ENCODE measurements at regions not wholly inside any gene's neighbourhood (a gene's known extent, or its start where the extent isn't known, plus 50 kb on each side); places are given as distances from the start of the nearest gene placed in this dataset.
"Not testable (repeated sequence)": the region's sequence is repeated elsewhere in the genome, so short reads cannot be mapped to it uniquely, and the experiment has no call there.

- ATAC-seq (ENCODE audit: low FRiP score in 2 of 2): no peak
- 81 to 90% methylated on average over 1 of the region's 1 CpG for WGBS, 2 donors
These were observed 189.1 kb upstream of the FAT3 start for GRCh38 chr11:92035488-92035887.

DNA sequence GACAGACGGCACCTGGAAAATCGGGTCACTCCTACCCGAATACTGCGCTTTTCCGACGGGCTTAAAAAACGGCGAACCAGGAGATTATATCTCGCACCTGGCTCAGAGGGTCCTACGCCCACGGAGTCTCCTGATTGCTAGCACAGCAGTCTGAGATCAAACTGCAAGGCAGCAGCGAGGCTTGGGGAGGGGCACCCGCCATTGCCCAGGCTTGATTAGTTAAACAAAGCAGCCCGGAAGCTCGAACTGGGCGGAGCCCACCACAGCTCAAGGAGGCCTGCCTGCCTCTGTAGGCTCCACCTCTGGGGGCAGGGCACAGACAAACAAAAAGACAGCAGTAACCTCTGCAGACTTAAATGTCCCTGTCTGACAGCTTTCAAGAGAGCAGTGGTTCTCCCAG is 197.5 kb upstream of the FAT3 start:
- not testable (repeated sequence) for H3K4me1 ChIP-seq; H3K9me3 ChIP-seq; H3K4me3 ChIP-seq; H3K27ac ChIP-seq; H3K27me3 ChIP-seq; ATAC-seq (ENCODE audit: low FRiP score in 2 of 2); H3K36me3 ChIP-seq
- DNase-seq: peak in 1 of 2 donors; percentile 38
- 74 to 88% methylated on average over 9 to 16 of the region's 16 CpGs for WGBS, 2 donors

More at GRCh38 chr11:92035488-92035887, 189.1 kb upstream of the FAT3 start:
- Histone ChIP-seq H3K4me1 (no peaks in the 10 kb centered on the region), H3K9me3 (no peaks in the 10 kb centered on the region), H3K27ac (no peak overlapping the region), H3K4me3 (no peak overlapping the region), H3K27me3 (no peaks in the 10 kb centered on the region), H3K36me3 (no peaks in the 10 kb centered on the region)
- TF ChIP-seq EP300 (IDR thresholded peaks at IDR 0.05) (no peak), POLR2AphosphoS5 (IDR thresholded peaks at IDR 0.05) (no peak), POLR2A (IDR thresholded peaks at IDR 0.05) (no peak)
- TF ChIP-seq, protein P1, sequence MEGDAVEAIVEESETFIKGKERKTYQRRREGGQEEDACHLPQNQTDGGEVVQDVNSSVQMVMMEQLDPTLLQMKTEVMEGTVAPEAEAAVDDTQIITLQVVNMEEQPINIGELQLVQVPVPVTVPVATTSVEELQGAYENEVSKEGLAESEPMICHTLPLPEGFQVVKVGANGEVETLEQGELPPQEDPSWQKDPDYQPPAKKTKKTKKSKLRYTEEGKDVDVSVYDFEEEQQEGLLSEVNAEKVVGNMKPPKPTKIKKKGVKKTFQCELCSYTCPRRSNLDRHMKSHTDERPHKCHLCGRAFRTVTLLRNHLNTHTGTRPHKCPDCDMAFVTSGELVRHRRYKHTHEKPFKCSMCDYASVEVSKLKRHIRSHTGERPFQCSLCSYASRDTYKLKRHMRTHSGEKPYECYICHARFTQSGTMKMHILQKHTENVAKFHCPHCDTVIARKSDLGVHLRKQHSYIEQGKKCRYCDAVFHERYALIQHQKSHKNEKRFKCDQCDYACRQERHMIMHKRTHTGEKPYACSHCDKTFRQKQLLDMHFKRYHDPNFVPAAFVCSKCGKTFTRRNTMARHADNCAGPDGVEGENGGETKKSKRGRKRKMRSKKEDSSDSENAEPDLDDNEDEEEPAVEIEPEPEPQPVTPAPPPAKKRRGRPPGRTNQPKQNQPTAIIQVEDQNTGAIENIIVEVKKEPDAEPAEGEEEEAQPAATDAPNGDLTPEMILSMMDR (IDR thresholded peaks at IDR 0.05): no peak
- no peak for DNase-seq

- H3K9me3 ChIP-seq: no peaks in the 10 kb centered on the region
- no peak overlapping the region for H3K4me3 ChIP-seq
- no peak for ATAC-seq (ENCODE audit: low FRiP score in 2 of 2)
- WGBS, 2 donors: 91 to 94% methylated on average over 7 of the region's 7 CpGs
- DNase-seq: no peak
- no peak overlapping the region for H3K27ac ChIP-seq
- no peaks in the 10 kb centered on the region for H3K27me3 ChIP-seq
- H3K4me1 ChIP-seq: no peaks in the 10 kb centered on the region
- H3K36me3 ChIP-seq: no peaks in the 10 kb centered on the region
- no peak for TF ChIP-seq POLR2A (IDR thresholded peaks at IDR 0.05)
- TF ChIP-seq, protein P1 (IDR thresholded peaks at IDR 0.05): no peak
These were observed 198.0 kb upstream of the FAT3 start for GRCh38 chr11:92026664-92027063.

DNA sequence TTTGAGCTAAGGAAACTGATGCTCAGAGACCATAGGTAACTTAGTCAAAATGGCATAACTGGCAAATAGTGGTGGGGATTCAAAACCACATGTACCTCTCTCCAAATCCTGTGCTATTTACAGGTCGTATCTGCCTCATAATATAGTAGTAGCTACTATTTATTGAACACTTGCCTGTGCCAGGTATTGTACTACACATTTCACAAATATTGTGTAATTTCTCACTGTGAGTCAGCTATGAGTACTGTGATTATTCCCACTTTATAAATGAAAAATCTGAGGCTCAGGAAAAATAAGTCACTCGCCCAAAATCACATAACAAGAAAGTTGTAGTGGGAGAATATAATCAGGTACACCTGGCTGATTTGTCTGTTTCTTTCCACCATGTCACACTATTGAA is 199.8 kb upstream of the FAT3 start:
- DNase-seq: no peak
- H3K27me3 ChIP-seq: no peaks in the 10 kb centered on the region
- no peaks in the 10 kb centered on the region for H3K4me1 ChIP-seq
- H3K36me3 ChIP-seq: no peaks in the 10 kb centered on the region
- TF ChIP-seq, protein P1 (IDR thresholded peaks at IDR 0.05): no peak
- TF ChIP-seq EP300 (IDR thresholded peaks at IDR 0.05) (no peak), POLR2AphosphoS5 (IDR thresholded peaks at IDR 0.05) (no peak), POLR2A (IDR thresholded peaks at IDR 0.05) (no peak)
- no peak for ATAC-seq (ENCODE audit: low FRiP score in 2 of 2)
- H3K27ac ChIP-seq: no peak overlapping the region
- no peak overlapping the region for H3K4me3 ChIP-seq
- 67 to 74% methylated on average over 2 of the region's 2 CpGs for WGBS, 2 donors
- no peaks in the 10 kb centered on the region for H3K9me3 ChIP-seq

GRCh38 chr11:92022499-92022898 is 202.1 kb upstream of the FAT3 start:
- ATAC-seq (ENCODE audit: low FRiP score in 2 of 2) (no peak), DNase-seq (no peak)
- H3K9me3 ChIP-seq: peaks cover 0 to 1% (median 0%) of the 10 kb centered on the region in 4 donors
- no peaks in the 10 kb centered on the region for H3K4me1 ChIP-seq
- H3K27ac ChIP-seq: no peak overlapping the region
- H3K4me3 ChIP-seq: no peak overlapping the region
- 80 to 85% methylated on average over 2 of the region's 2 CpGs for WGBS, 2 donors
- no peaks in the 10 kb centered on the region for H3K36me3 ChIP-seq
- TF ChIP-seq EP300 (IDR thresholded peaks at IDR 0.05) (no peak), POLR2AphosphoS5 (IDR thresholded peaks at IDR 0.05) (no peak), POLR2A (IDR thresholded peaks at IDR 0.05) (no peak)
- TF ChIP-seq, protein P1 (IDR thresholded peaks at IDR 0.05): no peak
- H3K27me3 ChIP-seq: no peaks in the 10 kb centered on the region
